Stimulated activated naive CD8-positive, alpha-beta T cell treated with anti-CD3 and anti-CD28 coated beads, Interleukin-15, Interleukin-2, amounts not matched to agents 100 U/mL and 50 U/mL, for 24 hours (primary cell): ENCODE measurements at regions not wholly inside any gene's neighbourhood (a gene's known extent, or its start where the extent isn't known, plus 50 kb on each side); places are given as distances from the start of the nearest gene placed in this dataset.
A peak's percentile ranks its signal among the peaks of the same experiment; 100 is the strongest.
"Not testable (repeated sequence)": the region's sequence is repeated elsewhere in the genome, so short reads cannot be mapped to it uniquely, and the experiment has no call there.

ENCODE experiments used
- ATAC-seq: fragments of 150-1000 bp; cut with Tn5 transposase; one replicate; pipeline ENCODE4 v1.10.0; 2021
- DNase-seq: peaks from one replicate; pipeline ENCODE4 v3.0.0; 2021

DNA sequence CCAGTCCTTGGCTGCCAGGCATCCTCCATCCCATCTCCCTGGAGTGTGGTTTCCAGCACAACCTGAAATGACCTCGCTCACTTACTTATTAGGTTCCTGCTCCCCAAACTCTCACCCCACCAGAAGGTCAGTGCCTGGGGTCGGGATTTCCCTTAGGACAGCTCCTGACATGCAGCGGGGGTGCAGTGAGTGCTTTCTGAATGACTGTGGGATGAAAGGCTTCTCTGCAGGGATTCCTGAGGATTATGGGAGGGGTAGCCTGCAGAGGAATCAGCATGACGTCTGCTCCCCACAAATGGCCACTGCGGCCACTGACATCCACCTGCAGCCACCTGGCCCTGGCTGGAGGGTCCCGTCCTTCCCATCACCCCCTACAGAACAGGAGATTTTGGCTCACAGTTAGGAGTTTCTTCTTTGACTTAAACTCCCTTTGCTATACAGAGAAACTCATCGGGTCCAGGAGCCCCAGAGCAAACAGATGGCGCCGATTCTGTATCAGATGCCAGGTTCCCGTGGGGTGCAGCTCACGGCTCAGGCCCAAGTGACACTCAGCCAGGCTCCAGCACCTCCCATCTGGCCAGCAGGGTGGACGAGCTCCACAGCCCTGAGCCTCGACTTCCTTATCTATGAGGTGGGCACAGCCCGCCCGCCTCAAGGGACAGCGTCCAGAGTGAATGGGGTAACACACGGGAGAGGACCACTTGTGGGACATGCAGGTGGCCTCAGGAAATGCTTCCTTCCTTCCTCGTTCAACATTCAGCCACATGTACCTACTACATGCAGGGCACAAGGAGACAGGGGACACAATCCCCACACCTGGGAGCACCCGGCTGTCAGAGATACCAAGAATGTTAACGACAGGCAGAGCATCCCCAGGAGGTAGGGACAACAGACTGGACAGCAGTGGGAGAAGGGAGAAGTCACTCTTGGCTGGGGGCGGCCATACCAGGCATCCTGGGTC, 69.8 kb downstream of the RMI2 start:
- DNase-seq (no peak), ATAC-seq (no peak)

DNA sequence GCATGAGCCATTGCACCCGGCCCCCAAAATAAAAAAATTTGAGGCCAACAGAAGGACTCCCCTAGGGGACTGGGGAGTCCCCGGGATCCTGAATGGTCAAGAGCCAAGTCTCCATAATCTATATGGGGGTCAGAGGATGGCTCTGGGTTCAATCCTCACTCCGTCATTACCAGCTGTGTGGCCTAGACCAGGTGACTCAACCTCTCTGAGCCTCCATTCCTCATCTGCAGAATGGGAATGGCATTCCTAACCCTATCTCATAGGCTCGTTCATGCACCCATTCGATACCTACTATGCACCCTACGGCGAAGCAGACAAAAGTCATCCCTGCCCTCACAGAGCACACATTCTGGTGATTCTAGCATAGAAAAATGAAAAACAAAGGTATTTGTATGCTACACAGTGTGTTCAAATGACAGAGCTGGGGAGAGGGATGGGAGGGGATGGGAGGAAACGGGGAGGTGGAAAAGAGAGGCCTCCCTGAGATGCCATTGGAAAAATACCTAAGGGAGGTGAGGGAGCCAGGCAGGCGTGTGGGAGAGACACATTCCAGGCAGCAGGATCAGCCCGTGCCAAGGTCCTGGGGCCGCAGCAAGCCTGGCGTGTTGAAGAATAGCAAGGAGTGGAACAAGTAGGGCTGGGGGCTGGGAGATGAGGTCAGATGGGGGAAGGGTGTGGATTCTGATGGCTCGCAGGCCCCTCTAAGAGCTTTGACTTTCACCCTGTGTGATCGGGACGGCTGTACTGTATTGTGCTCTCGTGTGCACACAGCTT, 71.2 kb downstream of the RMI2 start:
- ATAC-seq (no peak), DNase-seq (no peak)

DNA sequence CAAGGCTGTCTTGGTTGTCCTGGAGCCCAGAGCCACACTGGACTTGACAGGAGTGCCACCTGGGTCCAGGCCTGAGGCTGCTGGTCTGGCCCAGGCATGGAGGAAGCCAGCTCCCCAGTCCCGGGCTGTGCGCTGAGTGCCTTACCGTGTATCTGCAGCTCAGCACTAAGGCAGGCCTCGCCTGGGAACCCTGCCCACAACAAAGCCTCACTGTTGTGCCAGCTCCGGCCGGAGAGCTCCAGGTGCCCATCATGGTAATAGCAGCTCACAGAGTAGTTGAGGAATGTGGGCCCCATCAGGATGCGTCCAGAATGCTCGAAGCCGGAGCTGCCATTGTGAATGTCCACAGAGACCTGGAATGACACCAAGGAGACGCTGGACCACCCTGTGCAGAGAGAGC, 72.2 kb downstream of the RMI2 start:
- ATAC-seq (no peak), DNase-seq (no peak)

DNA sequence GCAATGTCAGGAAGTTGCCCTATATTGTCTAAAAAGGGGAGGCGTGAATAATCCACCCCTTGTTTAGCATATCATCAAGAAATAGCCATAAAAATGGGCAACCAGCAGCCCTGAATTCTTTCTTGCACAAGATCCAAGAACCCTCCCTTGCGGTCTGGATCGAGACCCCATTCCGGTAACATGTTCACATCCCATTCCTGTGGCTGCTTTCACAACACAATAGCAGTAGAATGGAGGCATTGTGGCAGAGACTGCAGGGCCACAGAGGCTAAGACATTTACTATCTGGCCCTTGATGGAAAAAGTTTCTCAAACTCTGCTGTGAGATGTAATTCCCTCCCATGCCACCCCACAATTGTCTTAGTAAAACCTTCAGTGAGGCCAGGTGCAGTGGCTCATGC, 73.2 kb downstream of the RMI2 start:
- ATAC-seq = no peak
- DNase-seq = no peak

DNA sequence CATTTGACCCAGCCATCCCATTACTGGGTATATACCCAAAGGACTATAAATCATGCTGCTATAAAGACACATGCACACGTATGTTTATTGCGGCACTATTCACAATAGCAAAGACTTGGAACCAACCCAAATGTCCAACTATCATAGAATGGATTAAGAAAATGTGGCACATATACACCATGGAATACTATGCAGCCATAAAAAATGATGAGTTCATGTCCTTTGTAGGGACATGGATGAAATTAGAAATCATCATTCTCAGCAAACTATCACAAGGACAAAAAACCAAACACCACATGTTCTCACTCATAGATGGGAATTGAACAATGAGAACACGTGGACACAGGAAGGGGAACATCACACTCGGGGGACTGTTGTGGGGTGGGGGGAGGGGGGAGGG, 74.8 kb downstream of the RMI2 start:
- not testable (repeated sequence) for ATAC-seq, DNase-seq

DNA sequence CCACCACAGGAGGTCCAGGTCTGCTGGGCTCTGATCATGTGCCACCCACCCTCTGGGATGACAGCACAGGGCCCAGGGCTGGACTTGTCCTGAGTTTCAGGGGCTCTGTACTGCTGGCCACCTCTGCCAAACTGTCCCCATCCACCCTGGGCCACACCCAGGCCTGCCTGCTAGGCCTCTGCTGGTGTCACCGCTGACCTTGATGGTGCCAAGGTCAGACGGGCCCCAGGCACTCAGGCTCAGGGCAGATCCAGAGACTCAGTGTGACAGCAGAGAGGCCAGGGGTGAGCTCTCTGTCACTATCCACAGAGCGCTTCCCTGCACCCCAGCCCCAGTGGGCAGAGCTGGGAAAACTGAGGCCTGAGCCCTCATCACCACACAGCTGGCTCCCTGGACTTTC, 75.6 kb downstream of the RMI2 start:
- ATAC-seq = no peak
- no peak for DNase-seq

DNA sequence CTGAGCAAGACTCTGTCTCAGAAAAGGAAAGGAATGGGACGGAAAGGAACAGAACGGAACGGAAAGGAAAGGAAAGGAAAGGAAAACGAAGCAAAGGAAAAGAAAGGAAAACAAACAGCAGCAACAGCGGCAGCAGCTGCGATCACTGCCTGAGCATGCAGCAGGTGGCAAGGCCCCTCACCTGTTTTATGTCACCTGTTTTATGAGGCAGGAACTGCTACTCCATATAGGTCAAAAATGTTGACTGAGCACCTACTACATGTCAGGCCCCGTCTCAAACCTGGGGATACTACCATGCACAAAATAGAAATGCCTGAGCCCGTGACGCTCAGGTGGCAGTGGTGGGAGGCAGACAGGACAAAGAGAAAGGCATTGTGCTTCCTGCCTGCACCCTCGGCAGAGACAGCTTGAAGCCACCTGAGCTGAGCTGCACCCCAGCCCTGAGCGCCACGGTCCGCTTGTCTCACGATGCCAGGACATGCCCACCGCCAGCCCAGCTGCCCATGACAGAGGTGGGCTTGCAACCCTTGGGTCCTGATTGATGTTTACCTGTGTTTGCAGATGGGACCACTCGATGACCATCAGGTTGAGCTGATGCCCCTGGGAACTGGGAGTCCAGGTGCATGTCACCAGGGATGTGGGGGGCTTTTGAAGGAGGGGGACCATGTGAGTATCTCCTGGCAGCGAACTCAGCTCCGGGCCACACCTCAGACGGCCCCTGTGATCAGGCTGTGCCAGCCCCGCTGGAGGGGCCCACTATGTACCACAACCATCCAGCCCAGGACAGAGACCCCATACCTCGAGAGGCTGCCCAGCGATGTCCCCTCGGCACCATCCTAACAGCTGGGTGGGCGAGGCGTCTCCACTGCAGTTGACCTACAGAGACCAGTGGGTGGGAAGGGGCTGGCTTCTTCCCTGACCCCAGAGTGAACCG, 77.4 kb downstream of the RMI2 start:
- ATAC-seq = no peak
- DNase-seq = no peak

DNA sequence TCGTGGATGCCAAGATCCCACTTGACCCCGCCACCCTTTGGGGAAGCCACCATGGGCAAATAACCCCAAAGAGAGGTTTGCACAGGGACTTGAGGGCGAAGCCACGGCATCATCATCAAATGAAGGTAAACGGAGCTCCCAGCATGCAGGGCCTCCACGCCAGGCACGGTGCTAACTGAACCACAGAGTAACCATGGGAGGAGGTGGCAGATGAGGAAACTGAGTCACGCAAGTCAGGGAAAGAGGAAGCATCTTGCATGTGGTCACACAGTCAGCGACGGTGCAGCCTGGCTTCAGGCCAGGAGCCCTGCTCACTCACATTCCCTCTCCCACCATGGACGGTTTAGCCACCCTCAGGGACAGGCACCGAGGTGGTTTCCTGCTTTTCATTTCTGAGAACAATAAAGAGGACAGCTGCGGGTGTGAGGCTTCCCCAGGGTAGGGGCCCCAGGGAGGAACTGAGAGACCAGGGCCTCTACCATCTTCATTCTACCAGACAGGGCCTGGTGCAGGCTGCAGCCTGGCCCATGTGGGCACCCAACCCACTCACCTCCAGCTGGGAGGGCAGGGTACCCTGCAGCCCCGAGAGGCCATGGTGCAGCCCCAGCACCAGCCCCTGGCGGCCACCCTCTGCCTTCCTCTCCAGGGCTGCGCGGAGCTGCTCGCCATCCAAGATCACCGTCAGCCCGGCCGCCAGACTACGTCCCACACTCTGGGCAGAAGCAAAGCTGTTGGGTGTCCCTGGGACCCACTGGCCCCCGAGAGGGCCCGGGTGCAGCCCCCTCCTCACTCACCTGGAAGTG, 78.3 kb downstream of the RMI2 start:
- peak; percentile 45 for ATAC-seq

DNA sequence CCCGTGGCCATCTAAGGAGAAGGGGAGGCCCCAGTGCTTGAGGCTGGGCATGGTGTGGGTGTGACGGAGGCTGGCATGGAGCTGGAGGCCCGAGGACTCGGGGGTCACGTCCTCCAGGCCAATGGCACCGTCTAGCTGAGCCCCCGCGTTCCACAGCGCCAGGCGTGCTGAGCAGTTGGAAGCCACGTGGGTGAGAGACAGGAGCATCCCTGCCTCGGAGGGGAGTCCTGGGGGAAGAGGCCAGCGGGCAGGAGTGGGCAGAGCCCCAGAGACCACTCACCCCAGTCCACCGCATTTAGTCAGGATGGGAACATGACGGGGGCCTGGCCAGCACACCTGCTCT, 78.8 kb downstream of the RMI2 start:
- DNase-seq = no peak
- ATAC-seq = no peak

More for the DNA sequence above, 78.3 kb downstream of the RMI2 start:
- no peak for DNase-seq

DNA sequence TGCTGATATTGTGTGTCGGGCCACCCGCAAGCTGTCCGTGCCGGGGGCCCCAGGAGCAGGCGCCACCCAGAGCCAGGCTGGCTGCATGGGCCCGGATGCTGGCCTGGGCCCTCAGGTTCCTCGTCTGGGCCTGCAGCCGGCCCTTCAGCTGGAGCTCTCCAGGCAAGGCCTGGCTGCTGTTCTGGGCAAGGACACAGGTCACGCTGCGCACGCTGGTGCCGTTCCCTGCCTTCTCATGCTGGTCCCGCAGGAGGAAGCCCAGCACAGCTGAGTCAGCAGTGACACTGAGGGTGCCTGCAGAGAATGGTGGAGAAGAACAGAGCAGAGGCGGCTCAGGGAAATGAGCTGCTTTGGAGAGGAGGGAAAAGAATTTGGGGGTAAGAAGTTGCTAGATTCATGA, 79.9 kb downstream of the RMI2 start:
- ATAC-seq (no peak), DNase-seq (no peak)

DNA sequence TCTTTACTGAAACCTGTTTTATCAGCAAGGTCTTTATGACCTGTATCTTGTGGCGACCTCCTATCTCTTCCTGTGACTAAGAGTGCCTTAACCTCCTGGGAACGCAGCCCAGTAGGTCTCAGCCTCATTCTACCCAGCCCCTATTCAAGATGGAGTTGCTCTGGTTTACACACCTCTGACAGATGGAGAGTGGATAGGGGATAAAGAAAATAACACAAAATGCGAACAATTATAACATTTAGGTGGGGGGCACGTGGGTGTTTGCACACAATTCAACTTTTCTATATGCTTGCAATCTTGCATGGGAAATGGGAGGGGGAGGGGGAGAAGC, 83.3 kb downstream of the RMI2 start:
- no peak for DNase-seq
- no peak for ATAC-seq

DNA sequence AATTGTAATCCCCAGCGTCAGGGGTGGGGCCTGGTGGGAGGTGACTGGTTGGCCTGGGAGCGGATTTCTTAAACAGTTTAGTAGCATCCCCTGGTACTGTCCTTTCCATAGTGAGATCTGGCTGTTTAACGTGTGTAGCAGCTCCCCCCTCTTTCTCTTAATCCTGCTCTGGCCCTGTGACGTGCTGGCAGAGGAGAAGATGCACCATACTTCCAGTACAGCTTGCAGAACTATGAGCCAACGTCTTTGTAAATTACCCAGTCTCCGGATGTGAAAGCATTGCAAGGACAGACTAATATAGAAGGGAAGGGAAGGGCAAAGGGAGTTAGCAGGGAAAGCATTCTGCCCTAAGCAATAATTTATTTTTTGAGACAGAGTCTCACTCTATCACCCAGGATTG, 83.9 kb downstream of the RMI2 start:
- no peak for DNase-seq
- ATAC-seq = no peak

DNA sequence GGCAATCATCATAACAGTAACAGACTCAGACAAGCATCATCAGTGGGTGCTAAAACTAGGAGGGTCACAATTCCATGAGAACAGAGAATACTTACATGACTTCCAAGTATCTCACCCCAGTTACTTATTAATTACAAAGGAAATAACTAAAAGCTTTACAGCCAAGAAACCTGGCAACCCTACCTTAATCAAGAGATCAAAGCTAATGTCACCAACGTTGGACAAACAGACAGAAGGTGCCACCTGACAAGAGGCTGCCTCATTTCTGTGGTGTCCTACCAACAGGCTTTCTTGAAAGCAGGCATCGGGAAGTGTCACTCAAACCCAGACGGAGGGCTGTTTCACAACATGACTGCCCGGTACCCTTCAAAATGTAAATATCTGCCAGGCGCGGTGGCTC, 84.6 kb downstream of the RMI2 start:
- DNase-seq = no peak

DNA sequence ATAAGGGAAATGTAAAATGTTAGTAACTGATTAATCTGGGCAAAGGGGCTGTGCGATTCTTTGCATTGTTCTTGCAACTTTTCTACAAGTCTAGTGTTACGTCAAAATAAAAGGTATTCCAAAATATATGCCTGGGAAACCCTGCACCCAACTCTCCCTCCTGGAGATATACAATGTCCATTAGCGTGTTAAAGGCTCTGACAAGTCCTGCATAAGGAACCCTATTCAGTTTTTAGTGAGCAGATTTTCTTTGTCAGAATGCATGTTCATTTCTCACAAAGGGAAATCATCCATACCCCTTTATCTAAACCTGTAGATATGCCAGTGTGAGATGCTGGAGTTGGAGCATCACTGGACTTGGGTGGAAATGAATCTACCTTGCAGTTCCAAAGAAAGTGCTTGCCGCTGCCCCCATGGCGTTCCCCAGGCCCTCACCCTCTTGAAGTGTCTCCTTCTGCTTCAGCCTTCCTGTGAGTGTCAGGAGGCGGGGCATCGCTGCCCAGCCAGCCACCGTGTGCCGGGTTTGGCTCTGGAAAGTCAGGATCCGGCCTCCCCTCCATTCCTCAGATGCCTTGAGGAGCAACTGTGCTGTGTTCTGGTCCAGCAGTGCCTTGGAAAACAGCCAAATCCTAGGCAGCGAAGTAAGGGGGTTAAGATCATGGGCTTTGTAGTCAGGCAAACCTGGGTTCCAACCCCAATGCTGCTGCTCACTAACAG, 85.5 kb downstream of the RMI2 start:
- DNase-seq = no peak
- no peak for ATAC-seq

More for the DNA sequence above, 84.6 kb downstream of the RMI2 start:
- ATAC-seq = no peak

DNA sequence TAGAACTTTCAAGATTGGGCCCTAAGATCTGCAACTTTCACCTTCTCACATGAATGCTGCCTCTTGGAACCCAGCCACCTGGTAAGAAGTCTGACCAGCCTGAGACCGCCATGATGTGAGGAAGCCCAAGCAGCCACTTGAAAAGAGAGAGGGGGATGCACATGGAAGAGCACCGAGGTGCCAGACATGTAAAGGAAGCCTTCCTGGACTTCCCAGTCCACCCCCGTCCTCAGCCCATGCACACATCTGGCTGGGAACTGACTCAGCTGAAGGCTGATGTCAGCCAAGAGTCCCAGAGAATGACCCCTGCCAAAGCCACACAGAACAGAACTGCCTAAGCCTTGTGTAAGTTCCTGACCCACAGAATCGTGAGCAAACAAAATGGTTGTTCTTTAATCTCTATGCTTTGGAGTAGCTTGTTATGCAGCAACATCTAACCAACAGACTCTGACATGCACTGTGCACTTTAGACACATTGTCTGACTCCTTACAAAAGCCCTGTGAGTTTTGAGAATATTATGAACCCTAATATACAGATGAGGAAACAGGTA, 86.7 kb downstream of the RMI2 start:
- ATAC-seq (no peak), DNase-seq (no peak)

DNA sequence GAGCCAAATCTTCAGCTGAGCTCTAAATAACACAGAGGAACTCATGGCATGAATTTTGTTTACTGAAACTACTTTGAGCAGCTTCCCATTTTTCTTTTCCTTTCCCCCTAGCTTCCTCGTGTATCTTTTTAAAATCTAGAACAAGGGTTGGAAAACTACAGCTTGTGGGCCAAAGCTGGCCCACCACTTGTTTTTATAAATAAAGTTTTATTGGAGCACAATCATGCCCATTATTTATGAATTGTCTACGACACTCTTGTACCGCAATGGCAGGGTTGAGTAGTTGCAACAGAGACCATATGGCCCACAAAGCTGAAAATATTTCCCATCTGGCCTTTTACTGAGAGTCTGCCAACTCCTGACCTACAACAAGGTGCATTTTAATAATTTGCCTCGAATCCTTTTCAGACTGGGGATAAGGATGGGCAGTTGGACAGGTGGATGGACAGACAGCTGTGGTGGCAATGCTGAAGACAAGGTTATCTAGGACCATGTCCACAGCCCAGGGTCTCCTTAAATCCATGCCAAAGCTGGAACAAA, 87.7 kb downstream of the RMI2 start:
- no peak for DNase-seq
- ATAC-seq = no peak

DNA sequence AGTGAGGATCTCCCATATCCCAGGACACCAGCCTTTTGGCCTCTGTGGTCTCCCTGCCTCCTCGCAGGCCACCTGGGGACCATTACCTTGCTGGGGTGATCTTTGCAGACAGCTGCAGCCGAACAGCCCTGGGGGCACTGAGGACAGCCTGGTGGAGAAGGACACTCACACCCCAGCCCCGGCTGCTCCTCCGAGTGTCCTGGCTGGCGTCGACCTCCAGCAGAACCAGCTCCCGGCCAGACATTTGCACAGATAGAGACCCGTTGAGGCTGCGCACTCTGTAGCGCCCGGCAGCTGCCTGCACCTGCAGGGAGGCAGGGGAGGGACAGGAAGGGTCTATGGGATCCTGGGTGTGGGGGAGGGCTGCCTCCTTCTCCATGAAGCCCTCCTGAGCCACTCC, 90.3 kb downstream of the RMI2 start:
- DNase-seq (no peak), ATAC-seq (no peak)

DNA sequence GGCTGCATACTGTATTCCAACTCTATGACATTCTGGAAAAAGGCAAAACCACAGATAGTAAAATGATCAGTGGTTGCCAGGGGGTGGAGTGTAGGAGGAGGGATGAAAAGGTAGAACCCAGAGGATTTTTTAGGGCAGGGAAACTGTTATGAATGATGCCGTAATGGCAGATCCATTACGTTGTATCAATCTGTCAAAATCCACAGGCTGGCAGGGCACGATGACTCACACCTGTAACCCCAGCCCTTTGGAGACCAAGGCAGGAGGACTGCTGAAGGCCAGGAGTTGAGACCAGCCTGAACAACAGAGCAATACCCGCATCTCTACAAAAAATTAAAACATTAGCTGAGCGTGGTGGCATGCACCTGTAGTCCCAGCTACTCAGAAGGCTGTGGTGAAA, 91.8 kb downstream of the RMI2 start:
- ATAC-seq (no peak), DNase-seq (no peak)

DNA sequence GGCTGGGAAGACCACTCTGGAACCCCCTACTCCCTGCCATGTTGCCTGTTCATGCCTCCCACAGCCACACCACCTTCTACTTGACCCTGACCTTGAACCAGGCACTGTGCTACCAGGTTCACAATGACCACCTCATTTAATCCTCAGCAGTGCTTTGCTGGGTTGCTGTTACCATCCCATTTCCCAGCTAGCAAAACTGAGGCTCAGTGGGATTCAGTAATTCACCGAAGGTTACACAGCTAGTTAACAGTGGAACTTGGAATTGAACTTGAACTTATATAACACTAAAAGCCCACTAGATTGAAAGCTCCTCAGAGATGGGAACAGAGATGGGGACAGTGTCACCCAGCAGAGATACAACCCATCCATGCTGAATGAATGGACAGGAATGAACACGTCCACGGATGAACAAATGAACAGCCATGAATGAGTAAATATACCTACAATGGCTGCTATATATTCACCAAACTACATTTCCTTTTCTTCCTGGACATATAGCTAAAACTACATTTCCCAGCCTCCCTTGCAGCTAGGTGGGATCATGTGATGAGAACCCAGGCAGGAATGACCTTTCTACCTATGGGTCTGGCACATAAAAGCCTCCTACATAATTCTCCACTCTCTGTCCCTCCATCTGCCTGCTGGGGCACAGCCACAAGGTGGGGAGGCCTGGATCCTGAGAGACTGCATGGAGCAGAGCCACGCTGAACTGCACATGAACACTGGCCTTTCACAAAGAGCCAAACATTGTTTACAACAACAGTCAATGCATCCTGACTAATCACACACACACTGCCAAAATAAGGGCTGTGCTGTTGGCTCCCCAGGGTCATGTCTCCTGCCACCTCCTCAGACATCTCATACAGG, 94.8 kb downstream of the RMI2 start:
- no peak for DNase-seq
- no peak for ATAC-seq

DNA sequence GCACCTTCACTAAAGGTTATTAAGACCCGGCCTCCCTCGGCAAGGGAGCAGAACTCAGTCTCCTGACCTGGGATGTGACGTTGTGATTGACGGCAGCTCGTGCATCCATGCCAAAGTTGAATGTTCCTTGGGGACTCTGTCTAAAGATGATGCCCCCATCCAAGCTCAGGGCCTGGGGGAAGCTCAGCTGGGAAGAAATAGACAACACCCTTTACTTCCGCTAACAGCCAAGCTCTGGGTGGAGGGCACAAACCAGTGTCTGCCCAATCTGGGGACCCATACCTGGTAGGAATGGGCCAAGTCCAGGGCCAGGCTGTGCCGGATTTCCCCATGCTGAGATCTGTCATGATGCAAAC, 95.4 kb downstream of the RMI2 start:
- DNase-seq = no peak
- ATAC-seq = no peak
